Uterus (tissue), 3 donors: ENCODE measurements at regions not wholly inside any gene's neighbourhood (a gene's known extent, or its start where the extent isn't known, plus 50 kb on each side); places are given as distances from the start of the nearest gene placed in this dataset.

Experiments used
- DNase-seq, 2 donors: peaks; one replicate each; pipeline ENCODE4 v3.0.0-alpha.2; 2019 to 2020
- H3K27ac ChIP-seq, 2 donors: fragments of 200-600 bp; sonication (generic); 1 replicate in 1 of 2; 2 replicates in 1 of 2; pipeline ENCODE4 v1.5.1; 2016 to 2018
- H3K27me3 ChIP-seq, 2 donors: fragments of 200-600 bp; sonication (generic); one replicate each; pipeline ENCODE4 v1.5.1; 2018 to 2019; ENCODE audit warnings: control low read depth in 1 of 2
- H3K36me3 ChIP-seq, 2 donors: fragments of 200-600 bp; sonication (generic); one replicate each; pipeline ENCODE4 v1.5.1; 2019; ENCODE audit warnings: control low read depth in 1 of 2
- H3K4me1 ChIP-seq, 2 donors: fragments of 200-600 bp; sonication (generic); one replicate each; pipeline ENCODE4 v1.5.1; 2018 to 2019; ENCODE audit warnings: control low read depth in 1 of 2
- H3K4me3 ChIP-seq, 2 donors: fragments of 200-600 bp; sonication (generic); 1 replicate in 1 of 2; 2 replicates in 1 of 2; pipeline ENCODE4 v1.5.1; 2018 to 2019; ENCODE audit warnings: mild to moderate bottlenecking in 1 of 2
- H3K9me3 ChIP-seq, 2 donors: fragments of 200-600 bp; sonication (generic); one replicate each; pipeline ENCODE4 v1.5.1; 2019; ENCODE audit warnings: control low read depth in 1 of 2
- POLR2A ChIP-seq, 2 donors: fragments of 450-650 bp; IDR thresholded peaks; one replicate each; pipeline ENCODE4 v1.6.1; 2016; ENCODE audit warnings: antibody characterized with exemption in 2 of 2, mild to moderate bottlenecking in 1 of 2, moderate library complexity in 1 of 2
- intact Hi-C: fragments of 100-400 bp; cut with DNase I; formaldehyde crosslinking; loops from one replicate; pipeline ENCODE4 v1.15.1; 2023; ENCODE audit warnings: low total_unique reads
- TF ChIP-seq, protein P1 (sequence below), 4 experiments: fragments of 200-600 bp in 2 of 4; fragments of 450-650 bp in 2 of 4; sonication (generic) in 2 of 4; IDR thresholded peaks; one replicate each; pipeline ENCODE4 v1.5.1; 2016 to 2019; ENCODE audit warnings: antibody characterized with exemption in 4 of 4, mild to moderate bottlenecking in 2 of 4, moderate library complexity in 1 of 4
- donor health status: DM: yes; HTN: yes; CAD: no.

- intact Hi-C loops = no loop called here
- H3K27ac ChIP-seq = peak overlapping the region; percentile 43 to 66
- TF ChIP-seq, protein P1, sequence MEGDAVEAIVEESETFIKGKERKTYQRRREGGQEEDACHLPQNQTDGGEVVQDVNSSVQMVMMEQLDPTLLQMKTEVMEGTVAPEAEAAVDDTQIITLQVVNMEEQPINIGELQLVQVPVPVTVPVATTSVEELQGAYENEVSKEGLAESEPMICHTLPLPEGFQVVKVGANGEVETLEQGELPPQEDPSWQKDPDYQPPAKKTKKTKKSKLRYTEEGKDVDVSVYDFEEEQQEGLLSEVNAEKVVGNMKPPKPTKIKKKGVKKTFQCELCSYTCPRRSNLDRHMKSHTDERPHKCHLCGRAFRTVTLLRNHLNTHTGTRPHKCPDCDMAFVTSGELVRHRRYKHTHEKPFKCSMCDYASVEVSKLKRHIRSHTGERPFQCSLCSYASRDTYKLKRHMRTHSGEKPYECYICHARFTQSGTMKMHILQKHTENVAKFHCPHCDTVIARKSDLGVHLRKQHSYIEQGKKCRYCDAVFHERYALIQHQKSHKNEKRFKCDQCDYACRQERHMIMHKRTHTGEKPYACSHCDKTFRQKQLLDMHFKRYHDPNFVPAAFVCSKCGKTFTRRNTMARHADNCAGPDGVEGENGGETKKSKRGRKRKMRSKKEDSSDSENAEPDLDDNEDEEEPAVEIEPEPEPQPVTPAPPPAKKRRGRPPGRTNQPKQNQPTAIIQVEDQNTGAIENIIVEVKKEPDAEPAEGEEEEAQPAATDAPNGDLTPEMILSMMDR (IDR thresholded peaks at IDR 0.05) = no peak
- no peak for TF ChIP-seq POLR2A (IDR thresholded peaks at IDR 0.05)
These were observed 375.4 kb upstream of the ZNF507 start for GRCh38 chr19:31970027-31970461.

DNA sequence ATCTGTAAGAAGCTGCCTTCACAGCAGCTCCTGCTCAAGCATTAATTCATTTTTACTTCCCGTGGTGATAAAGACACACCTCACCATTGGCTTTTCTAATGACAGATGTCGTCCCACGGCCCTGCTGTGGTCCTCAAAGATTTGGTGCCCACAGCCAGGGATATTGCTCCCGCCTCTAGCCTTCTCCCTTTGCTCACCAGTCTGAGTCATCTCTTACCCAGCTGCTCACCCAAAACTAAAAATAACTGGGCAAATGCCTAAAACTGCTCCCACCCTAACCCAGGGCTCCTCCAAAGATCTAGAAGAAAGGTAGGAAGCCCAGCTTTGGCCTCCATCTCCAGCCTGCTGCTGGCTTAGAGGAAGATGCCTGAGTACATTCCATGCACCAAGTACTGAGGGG, 371.1 kb upstream of the ZNF507 start:
- Histone ChIP-seq H3K4me3 (no peak overlapping the region), H3K27ac (no peak overlapping the region), H3K36me3 (no peaks in the 10 kb centered on the region), H3K9me3 (no peaks in the 10 kb centered on the region), H3K27me3 (no peaks in the 10 kb centered on the region), H3K4me1 (no peaks in the 10 kb centered on the region)
- intact Hi-C loops = no loop called here
- DNase-seq = no peak
- TF ChIP-seq, protein P1 (IDR thresholded peaks at IDR 0.05) = no peak
- TF ChIP-seq POLR2A (IDR thresholded peaks at IDR 0.05) = no peak

More at GRCh38 chr19:31970027-31970461, 375.4 kb upstream of the ZNF507 start:
- H3K4me3 ChIP-seq = no peak overlapping the region
- no peaks in the 10 kb centered on the region for H3K27me3 ChIP-seq
- no peaks in the 10 kb centered on the region for H3K9me3 ChIP-seq
- peak; percentile 30 to 59 for DNase-seq
- no peaks in the 10 kb centered on the region for H3K36me3 ChIP-seq
- no peaks in the 10 kb centered on the region for H3K4me1 ChIP-seq

- Histone ChIP-seq H3K4me1 (no peaks in the 10 kb centered on the region), H3K9me3 (no peaks in the 10 kb centered on the region), H3K4me3 (no peak overlapping the region), H3K27me3 (no peaks in the 10 kb centered on the region), H3K36me3 (no peaks in the 10 kb centered on the region), H3K27ac (no peak overlapping the region)
- intact Hi-C loops = no loop called here
- TF ChIP-seq, protein P1 (IDR thresholded peaks at IDR 0.05) = no peak
- no peak for TF ChIP-seq POLR2A (IDR thresholded peaks at IDR 0.05)
- DNase-seq = no peak
These were observed 370.5 kb upstream of the ZNF507 start for GRCh38 chr19:31974941-31975340.

- Histone ChIP-seq H3K27ac (no peak overlapping the region), H3K27me3 (no peaks in the 10 kb centered on the region), H3K4me1 (no peaks in the 10 kb centered on the region), H3K9me3 (no peaks in the 10 kb centered on the region), H3K36me3 (no peaks in the 10 kb centered on the region), H3K4me3 (no peak overlapping the region)
- no peak for DNase-seq
- intact Hi-C loops = no loop called here
- no peak for TF ChIP-seq POLR2A (IDR thresholded peaks at IDR 0.05)
- TF ChIP-seq, protein P1 (IDR thresholded peaks at IDR 0.05) = no peak
These were observed 369.9 kb upstream of the ZNF507 start for GRCh38 chr19:31975461-31975860.

- Histone ChIP-seq H3K9me3 (no peaks in the 10 kb centered on the region), H3K27me3 (no peaks in the 10 kb centered on the region), H3K4me1 (no peaks in the 10 kb centered on the region), H3K4me3 (no peak overlapping the region), H3K36me3 (no peaks in the 10 kb centered on the region), H3K27ac (no peak overlapping the region)
- intact Hi-C loops = no loop called here
- no peak for DNase-seq
- TF ChIP-seq, protein P1 (IDR thresholded peaks at IDR 0.05) = no peak
- TF ChIP-seq POLR2A (IDR thresholded peaks at IDR 0.05) = no peak
These were observed 368.5 kb upstream of the ZNF507 start for GRCh38 chr19:31976775-31977536.
